ENCODE measurements at regions not wholly inside any gene's neighbourhood (a gene's known extent, or its start where the extent isn't known, plus 50 kb on each side); places are given as distances from the start of the nearest gene placed in this dataset.
"Not testable (repeated sequence)": the region's sequence is repeated elsewhere in the genome, so short reads cannot be mapped to it uniquely, and the experiment has no call there.

- not testable (repeated sequence) for TF ChIP-seq CTCF, POLR2A (IDR thresholded peaks at IDR 0.05)
These were observed 210.3 kb downstream of the RTP5 start for GRCh38 chr2:242079792-242080191.

All from adrenal gland (tissue), 5 donors.